Loucy (cell line): ENCODE measurements at regions not wholly inside any gene's neighbourhood (a gene's known extent, or its start where the extent isn't known, plus 50 kb on each side); places are given as distances from the start of the nearest gene placed in this dataset.

Source experiments
- CTCF ChIP-seq: fragments of 200-600 bp; sonication (generic); conservative IDR thresholded peaks from 2 replicates; pipeline ENCODE4 v1.5.1; 2014; ENCODE audit warnings: mild to moderate bottlenecking, antibody characterized with exemption, low read length
- EZH2phosphoT487 ChIP-seq: fragments of 200-600 bp; IDR thresholded peaks from 2 replicates; pipeline ENCODE4 v1.6.1; 2018; ENCODE audit warnings: antibody characterized with exemption, mild to moderate bottlenecking, moderate library complexity, borderline replicate concordance

- no peak for TF ChIP-seq CTCF
- no peak for TF ChIP-seq EZH2phosphoT487
These were observed 78.6 kb upstream of the RPRM start for GRCh38 chr2:153557211-153557610.
